ENCODE measurements at regions not wholly inside any gene's neighbourhood (a gene's known extent, or its start where the extent isn't known, plus 50 kb on each side); places are given as distances from the start of the nearest gene placed in this dataset.

- TF ChIP-seq CTCF (IDR thresholded peaks at IDR 0.05; ENCODE audit: borderline replicate concordance, extremely low read depth, insufficient read depth), result no peak
- intact Hi-C loops (cut with DNase I), result no loop called here
- no peak overlapping the region for H3K4me3 ChIP-seq (ENCODE audit: low read length in 3 of 3)
- no peaks in the 10 kb centered on the region for H3K9me3 ChIP-seq (ENCODE audit: control insufficient read depth in 2 of 3, insufficient read depth in 1 of 3, low read length in 3 of 3)
- FAIRE-seq (no peak), DNase-seq (no peak)
- H3K9ac ChIP-seq (ENCODE audit: low read length in 3 of 3), result no peak overlapping the region
- no peaks in the 10 kb centered on the region for H3K4me1 ChIP-seq (ENCODE audit: control insufficient read depth in 2 of 3, insufficient read depth in 2 of 3, low read depth in 1 of 3, low read length in 3 of 3)
- H3K27me3 ChIP-seq (ENCODE audit: control insufficient read depth, insufficient read depth, low read length), result no peaks in the 10 kb centered on the region
- no peak overlapping the region for H3K27ac ChIP-seq (ENCODE audit: low read depth in 2 of 2, low read length in 2 of 2)
- peaks cover 0 to 5% (median 0%) of the 10 kb centered on the region in 3 donors for H3K36me3 ChIP-seq (ENCODE audit: control insufficient read depth in 2 of 3, insufficient read depth in 3 of 3, low read length in 3 of 3)
These were observed 70.2 kb upstream of the KIF26B start for GRCh38 chr1:245084551-245084950.

- peak in 2 of 5 donors; percentile 58 to 68 for DNase-seq
- TF ChIP-seq CTCF (IDR thresholded peaks at IDR 0.05; ENCODE audit: borderline replicate concordance, extremely low read depth, insufficient read depth), result peak; percentile 48
- Histone ChIP-seq H3K27ac (ENCODE audit: low read depth in 2 of 2, low read length in 2 of 2) (no peak overlapping the region), H3K4me3 (ENCODE audit: low read length in 3 of 3) (no peak overlapping the region), H3K9ac (ENCODE audit: low read length in 3 of 3) (no peak overlapping the region), H3K27me3 (ENCODE audit: control insufficient read depth, insufficient read depth, low read length) (no peaks in the 10 kb centered on the region), H3K36me3 (ENCODE audit: control insufficient read depth in 2 of 3, insufficient read depth in 3 of 3, low read length in 3 of 3) (no peaks in the 10 kb centered on the region), H3K4me1 (ENCODE audit: control insufficient read depth in 2 of 3, insufficient read depth in 2 of 3, low read depth in 1 of 3, low read length in 3 of 3) (no peaks in the 10 kb centered on the region), H3K9me3 (ENCODE audit: control insufficient read depth in 2 of 3, insufficient read depth in 1 of 3, low read length in 3 of 3) (no peaks in the 10 kb centered on the region)
- intact Hi-C loops (cut with DNase I), result no loop called here
- peak; percentile 70 for FAIRE-seq
These were observed 75.7 kb upstream of the KIF26B start for GRCh38 chr1:245079021-245079609.

GRCh38 chr1:245074898-245075297 is 79.9 kb upstream of the KIF26B start:
- H3K9ac ChIP-seq (ENCODE audit: low read length in 3 of 3), result no peak overlapping the region
- no peak for TF ChIP-seq CTCF (IDR thresholded peaks at IDR 0.05; ENCODE audit: borderline replicate concordance, extremely low read depth, insufficient read depth)
- no peaks in the 10 kb centered on the region for H3K4me1 ChIP-seq (ENCODE audit: control insufficient read depth in 2 of 3, insufficient read depth in 2 of 3, low read depth in 1 of 3, low read length in 3 of 3)
- peaks cover 0 to 6% (median 0%) of the 10 kb centered on the region in 3 donors for H3K36me3 ChIP-seq (ENCODE audit: control insufficient read depth in 2 of 3, insufficient read depth in 3 of 3, low read length in 3 of 3)
- no peak overlapping the region for H3K4me3 ChIP-seq (ENCODE audit: low read length in 3 of 3)
- DNase-seq (no peak), FAIRE-seq (no peak)
- no peaks in the 10 kb centered on the region for H3K9me3 ChIP-seq (ENCODE audit: control insufficient read depth in 2 of 3, insufficient read depth in 1 of 3, low read length in 3 of 3)
- H3K27me3 ChIP-seq (ENCODE audit: control insufficient read depth, insufficient read depth, low read length), result no peaks in the 10 kb centered on the region
- intact Hi-C loops (cut with DNase I), result no loop called here
- H3K27ac ChIP-seq (ENCODE audit: low read depth in 2 of 2, low read length in 2 of 2), result no peak overlapping the region

All from kidney (tissue), 13 donors.